Glutamatergic neuron (in vitro differentiated cells): ENCODE measurements at regions not wholly inside any gene's neighbourhood (a gene's known extent, or its start where the extent isn't known, plus 50 kb on each side); places are given as distances from the start of the nearest gene placed in this dataset.

Experiments used
- DNase-seq: peaks from one replicate; pipeline ENCODE4 v3.0.0; 2022
- H3K27ac Mint-ChIP-seq: one replicate; pipeline ENCODE4 v1.8.0; 2020; ENCODE audit warnings: mild to moderate bottlenecking, mixed read lengths, inconsistent platforms; ENCODE audit not compliant: unreplicated experiment
- H3K27me3 Mint-ChIP-seq: one replicate; pipeline ENCODE4 v1.8.0; 2020; ENCODE audit warnings: mild to moderate bottlenecking, moderate library complexity, mixed read lengths, inconsistent platforms; ENCODE audit not compliant: unreplicated experiment
- H3K36me3 Mint-ChIP-seq: one replicate; pipeline ENCODE4 v1.8.0; 2020; ENCODE audit warnings: mild to moderate bottlenecking, mixed read lengths, inconsistent platforms; ENCODE audit not compliant: unreplicated experiment
- H3K4me1 Mint-ChIP-seq: one replicate; pipeline ENCODE4 v1.8.0; 2020; ENCODE audit warnings: mild to moderate bottlenecking, low read depth, mixed read lengths, inconsistent platforms; ENCODE audit not compliant: unreplicated experiment
- H3K4me3 Mint-ChIP-seq: one replicate; pipeline ENCODE4 v1.8.0; 2020; ENCODE audit warnings: mild to moderate bottlenecking, mixed read lengths, inconsistent platforms; ENCODE audit not compliant: unreplicated experiment
- H3K9me3 Mint-ChIP-seq: one replicate; pipeline ENCODE4 v1.8.0; 2020; ENCODE audit warnings: mild to moderate bottlenecking, moderate library complexity, mixed read lengths, inconsistent platforms; ENCODE audit not compliant: unreplicated experiment
- CTCF ChIP-seq: fragments of 200-600 bp; sonication (generic); IDR thresholded peaks from one replicate; pipeline ENCODE4 v1.5.0; 2021; ENCODE audit not compliant: partially characterized antibody, unreplicated experiment

GRCh38 chr4:56123051-56123450 is 174.3 kb downstream of the CEP135 start:
- Mint-ChIP-seq H3K36me3 (no peaks in the 10 kb centered on the region), H3K9me3 (no peaks in the 10 kb centered on the region), H3K4me3 (no peak overlapping the region), H3K27ac (no peak overlapping the region), H3K4me1 (peaks cover 10% of the 10 kb centered on the region), H3K27me3 (no peaks in the 10 kb centered on the region)
- no peak for DNase-seq
- TF ChIP-seq CTCF = no peak

GRCh38 chr4:56118845-56119244 is 170.1 kb downstream of the CEP135 start:
- Mint-ChIP-seq H3K36me3 (no peaks in the 10 kb centered on the region), H3K27ac (peak overlapping the region; percentile 1), H3K9me3 (no peaks in the 10 kb centered on the region), H3K4me3 (no peak overlapping the region), H3K4me1 (peaks cover 11% of the 10 kb centered on the region), H3K27me3 (no peaks in the 10 kb centered on the region)
- no peak for TF ChIP-seq CTCF
- DNase-seq = no peak

GRCh38 chr4:56118055-56118454 is 169.3 kb downstream of the CEP135 start:
- Mint-ChIP-seq H3K4me3 (no peak overlapping the region), H3K4me1 (peaks cover 13% of the 10 kb centered on the region), H3K27ac (no peak overlapping the region), H3K27me3 (no peaks in the 10 kb centered on the region), H3K36me3 (no peaks in the 10 kb centered on the region), H3K9me3 (no peaks in the 10 kb centered on the region)
- DNase-seq = no peak
- no peak for TF ChIP-seq CTCF

- peaks cover 3% of the 10 kb centered on the region for H3K27me3 Mint-ChIP-seq
- no peak overlapping the region for H3K4me3 Mint-ChIP-seq
- TF ChIP-seq CTCF = no peak
- DNase-seq = no peak
- no peaks in the 10 kb centered on the region for H3K9me3 Mint-ChIP-seq
- no peaks in the 10 kb centered on the region for H3K36me3 Mint-ChIP-seq
- H3K27ac Mint-ChIP-seq = peak overlapping the region; percentile 18
- peaks cover 24% of the 10 kb centered on the region for H3K4me1 Mint-ChIP-seq
Observed at GRCh38 chr4:56115898-56116297, 167.2 kb downstream of the CEP135 start.

GRCh38 chr4:56112377-56112776 is 163.6 kb downstream of the CEP135 start:
- no peak for DNase-seq
- H3K27me3 Mint-ChIP-seq = peaks cover 3% of the 10 kb centered on the region
- peaks cover 40% of the 10 kb centered on the region for H3K4me1 Mint-ChIP-seq
- no peaks in the 10 kb centered on the region for H3K36me3 Mint-ChIP-seq
- peak overlapping the region; percentile 26 for H3K4me3 Mint-ChIP-seq
- no peaks in the 10 kb centered on the region for H3K9me3 Mint-ChIP-seq
- peak overlapping the region; percentile 24 for H3K27ac Mint-ChIP-seq
- no peak for TF ChIP-seq CTCF
